IPS-18c (cell line): ENCODE measurements at regions not wholly inside any gene's neighbourhood (a gene's known extent, or its start where the extent isn't known, plus 50 kb on each side); places are given as distances from the start of the nearest gene placed in this dataset.

Experiments
- H3K4me3 ChIP-seq: 2 replicates; pipeline ENCODE4 v1.7.0; 2013; ENCODE audit warnings: low read depth, mild to moderate bottlenecking, low read length, moderate library complexity; ENCODE audit not compliant: insufficient read depth
- H3K9me3 ChIP-seq: one replicate; pipeline ENCODE4 v1.6.1; 2013; ENCODE audit warnings: mild to moderate bottlenecking, low read length, moderate library complexity; ENCODE audit not compliant: control insufficient read depth, insufficient read depth

- Histone ChIP-seq H3K4me3 (no peak overlapping the region), H3K9me3 (no peaks in the 10 kb centered on the region)
Measured at GRCh38 chr6:125474061-125474460, 172.3 kb upstream of the HDDC2 start.

- Histone ChIP-seq H3K4me3 (no peak overlapping the region), H3K9me3 (no peaks in the 10 kb centered on the region)
Measured at GRCh38 chr6:125477156-125477555, 175.4 kb upstream of the HDDC2 start.

GRCh38 chr6:125477844-125478243 lies 176.1 kb upstream of the HDDC2 start:
- H3K4me3 ChIP-seq, result no peak overlapping the region

GRCh38 chr6:125480146-125480545 lies 178.4 kb upstream of the HDDC2 start:
- H3K4me3 ChIP-seq, result no peak overlapping the region
- H3K9me3 ChIP-seq, result no peaks in the 10 kb centered on the region

More at GRCh38 chr6:125477844-125478243, 176.1 kb upstream of the HDDC2 start:
- no peaks in the 10 kb centered on the region for H3K9me3 ChIP-seq

GRCh38 chr6:125480571-125480970 lies 178.8 kb upstream of the HDDC2 start:
- no peaks in the 10 kb centered on the region for H3K9me3 ChIP-seq

GRCh38 chr6:125481056-125481455 lies 179.3 kb upstream of the HDDC2 start:
- no peaks in the 10 kb centered on the region for H3K9me3 ChIP-seq
- H3K4me3 ChIP-seq, result no peak overlapping the region

More at GRCh38 chr6:125480571-125480970, 178.8 kb upstream of the HDDC2 start:
- no peak overlapping the region for H3K4me3 ChIP-seq

GRCh38 chr6:125485757-125486156 lies 184.0 kb upstream of the HDDC2 start:
- no peak overlapping the region for H3K4me3 ChIP-seq
- no peaks in the 10 kb centered on the region for H3K9me3 ChIP-seq

GRCh38 chr6:125486881-125487280 lies 185.1 kb upstream of the HDDC2 start:
- H3K4me3 ChIP-seq, result no peak overlapping the region
- H3K9me3 ChIP-seq, result no peaks in the 10 kb centered on the region

- Histone ChIP-seq H3K4me3 (no peak overlapping the region), H3K9me3 (no peaks in the 10 kb centered on the region)
Measured at GRCh38 chr6:125489579-125490285, 188.0 kb upstream of the HDDC2 start.

GRCh38 chr6:125491860-125492618 lies 190.3 kb upstream of the HDDC2 start:
- Histone ChIP-seq H3K4me3 (no peak overlapping the region), H3K9me3 (no peaks in the 10 kb centered on the region)

GRCh38 chr6:125498606-125499005 lies 196.8 kb upstream of the HDDC2 start:
- Histone ChIP-seq H3K9me3 (no peaks in the 10 kb centered on the region), H3K4me3 (no peak overlapping the region)

- no peaks in the 10 kb centered on the region for H3K9me3 ChIP-seq
- H3K4me3 ChIP-seq, result no peak overlapping the region
Measured at GRCh38 chr6:125499535-125499934, 197.8 kb upstream of the HDDC2 start.

GRCh38 chr6:125503181-125503580 lies 201.4 kb upstream of the HDDC2 start:
- Histone ChIP-seq H3K9me3 (no peaks in the 10 kb centered on the region), H3K4me3 (no peak overlapping the region)

GRCh38 chr6:125507987-125508655 lies 206.4 kb upstream of the HDDC2 start:
- H3K9me3 ChIP-seq, result no peaks in the 10 kb centered on the region
- no peak overlapping the region for H3K4me3 ChIP-seq

GRCh38 chr6:125508793-125509192 lies 207.0 kb upstream of the HDDC2 start:
- Histone ChIP-seq H3K9me3 (no peaks in the 10 kb centered on the region), H3K4me3 (no peak overlapping the region)

GRCh38 chr6:125509477-125509876 lies 207.7 kb upstream of the HDDC2 start:
- Histone ChIP-seq H3K9me3 (no peaks in the 10 kb centered on the region), H3K4me3 (no peak overlapping the region)

GRCh38 chr6:125510405-125510804 lies 208.6 kb upstream of the HDDC2 start:
- Histone ChIP-seq H3K4me3 (no peak overlapping the region), H3K9me3 (no peaks in the 10 kb centered on the region)

- Histone ChIP-seq H3K4me3 (no peak overlapping the region), H3K9me3 (no peaks in the 10 kb centered on the region)
Measured at GRCh38 chr6:125511809-125512396, 210.1 kb upstream of the HDDC2 start.
